Aorta (tissue), 5 donors: ENCODE measurements at regions not wholly inside any gene's neighbourhood (a gene's known extent, or its start where the extent isn't known, plus 50 kb on each side); places are given as distances from the start of the nearest gene placed in this dataset.

Experiments used
- ATAC-seq: fragments of 200-7000 bp; cut with Tn5 transposase; one replicate; pipeline ENCODE4 v1.9.1; 2022; ENCODE audit warnings: moderate library complexity; ENCODE audit not compliant: low FRiP score
- DNase-seq, 2 donors: peaks; one replicate each; pipeline ENCODE4 v3.0.0-alpha.2; 2020
- H3K27ac ChIP-seq, 2 donors: one replicate each; pipeline ENCODE4 v1.5.1; 2013; ENCODE audit warnings: low read length in 2 of 2, mild to moderate bottlenecking in 2 of 2, moderate library complexity in 2 of 2, control low read depth in 1 of 2, inconsistent platforms in 1 of 2, low read depth in 1 of 2
- H3K27me3 ChIP-seq, 2 donors: one replicate each; pipeline ENCODE4 v1.6.1; 2013; ENCODE audit warnings: control low read depth in 1 of 2, low read length in 1 of 2, mild to moderate bottlenecking in 1 of 2, moderate library complexity in 1 of 2; ENCODE audit not compliant: insufficient read depth in 2 of 2, control insufficient read depth in 1 of 2
- H3K36me3 ChIP-seq, 2 donors: one replicate each; pipeline ENCODE4 v1.6.1; 2013; ENCODE audit warnings: control low read depth in 1 of 2, low read length in 1 of 2, mild to moderate bottlenecking in 1 of 2; ENCODE audit not compliant: insufficient read depth in 2 of 2, control insufficient read depth in 1 of 2
- H3K4me1 ChIP-seq, 2 donors: one replicate each; pipeline ENCODE4 v1.6.1; 2013; ENCODE audit warnings: low read length in 2 of 2, control low read depth in 1 of 2, mild to moderate bottlenecking in 1 of 2, moderate library complexity in 1 of 2; ENCODE audit not compliant: insufficient read depth in 2 of 2, control insufficient read depth in 1 of 2
- H3K4me3 ChIP-seq, 2 donors: one replicate each; pipeline ENCODE4 v1.5.1; 2013; ENCODE audit warnings: low read length in 2 of 2, control low read depth in 1 of 2, mild to moderate bottlenecking in 1 of 2
- H3K9me3 ChIP-seq: one replicate; pipeline ENCODE4 v1.6.1; 2013; ENCODE audit warnings: mild to moderate bottlenecking, low read length; ENCODE audit not compliant: control insufficient read depth
- WGBS, 2 donors: extraction: QIAGEN DNeasy Blood & Tissue Kit; methylation state at CpG; one replicate each; pipeline ENCODE4 v1.1.7; 2013; 5-methylcytosine and 5-hydroxymethylcytosine counted together
- intact Hi-C, 2 donors: fragments of 100-400 bp; cut with DNase I; formaldehyde crosslinking; loops; one replicate each; pipeline versions ENCODE4 v1.14.2 to v1.15.0; 2022
- donor health status: healthy with polysubstance abuse.
- donor health status: Bipolar disorder and iron deficiency.
- donor health status: DM: no; HTN: no; CAD: no.
- donor health status: DM: no; HTN: no; CAD: no.
- donor health status: DM: yes; HTN: yes; CAD: no.

- Histone ChIP-seq H3K27ac (no peak overlapping the region), H3K9me3 (no peaks in the 10 kb centered on the region), H3K36me3 (no peaks in the 10 kb centered on the region), H3K4me3 (no peak overlapping the region), H3K27me3 (no peaks in the 10 kb centered on the region), H3K4me1 (no peaks in the 10 kb centered on the region)
- no peak for ATAC-seq
- intact Hi-C loops: no loop called here
- 64 to 68% methylated on average over 11 of the region's 11 CpGs for WGBS, 2 donors
- DNase-seq: no peak
Observed at GRCh38 chr11:62061356-62062222, 62.2 kb upstream of the INCENP start.

- H3K36me3 ChIP-seq: no peaks in the 10 kb centered on the region
- intact Hi-C loops: no loop called here
- WGBS, 2 donors: 85 to 97% methylated on average over 2 of the region's 2 CpGs
- H3K27ac ChIP-seq: no peak overlapping the region
- DNase-seq (no peak), ATAC-seq (no peak)
- H3K27me3 ChIP-seq: no peaks in the 10 kb centered on the region
- H3K9me3 ChIP-seq: no peaks in the 10 kb centered on the region
- no peak overlapping the region for H3K4me3 ChIP-seq
- no peaks in the 10 kb centered on the region for H3K4me1 ChIP-seq
Observed at GRCh38 chr11:62057069-62057468, 66.7 kb upstream of the INCENP start.

DNA sequence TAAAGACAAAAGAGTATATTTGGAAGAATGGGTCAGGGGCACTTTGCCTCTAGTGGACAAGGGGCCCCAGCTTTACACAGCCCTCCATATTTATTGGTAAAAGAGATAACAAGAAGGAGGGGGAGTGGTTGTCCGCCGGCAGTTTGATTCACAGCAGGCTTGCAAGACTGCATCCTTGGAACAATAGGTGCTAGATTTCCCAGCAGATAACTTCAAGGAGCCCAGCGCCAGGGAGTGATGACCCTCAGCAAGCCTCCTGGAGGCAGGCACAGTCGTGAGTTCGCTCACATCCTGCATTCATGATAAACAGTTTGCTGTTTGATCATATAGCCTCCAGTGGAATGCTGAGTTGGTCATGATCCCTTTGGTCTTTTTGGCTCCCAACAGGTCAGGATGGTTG lies 67.8 kb upstream of the INCENP start:
- DNase-seq: no peak
- no peaks in the 10 kb centered on the region for H3K4me1 ChIP-seq
- no peak for ATAC-seq
- H3K9me3 ChIP-seq: no peaks in the 10 kb centered on the region
- intact Hi-C loops: no loop called here
- H3K27ac ChIP-seq: no peak overlapping the region
- H3K36me3 ChIP-seq: no peaks in the 10 kb centered on the region
- H3K4me3 ChIP-seq: no peak overlapping the region
- 61 to 80% methylated on average over 5 of the region's 5 CpGs for WGBS, 2 donors
- H3K27me3 ChIP-seq: no peaks in the 10 kb centered on the region

DNA sequence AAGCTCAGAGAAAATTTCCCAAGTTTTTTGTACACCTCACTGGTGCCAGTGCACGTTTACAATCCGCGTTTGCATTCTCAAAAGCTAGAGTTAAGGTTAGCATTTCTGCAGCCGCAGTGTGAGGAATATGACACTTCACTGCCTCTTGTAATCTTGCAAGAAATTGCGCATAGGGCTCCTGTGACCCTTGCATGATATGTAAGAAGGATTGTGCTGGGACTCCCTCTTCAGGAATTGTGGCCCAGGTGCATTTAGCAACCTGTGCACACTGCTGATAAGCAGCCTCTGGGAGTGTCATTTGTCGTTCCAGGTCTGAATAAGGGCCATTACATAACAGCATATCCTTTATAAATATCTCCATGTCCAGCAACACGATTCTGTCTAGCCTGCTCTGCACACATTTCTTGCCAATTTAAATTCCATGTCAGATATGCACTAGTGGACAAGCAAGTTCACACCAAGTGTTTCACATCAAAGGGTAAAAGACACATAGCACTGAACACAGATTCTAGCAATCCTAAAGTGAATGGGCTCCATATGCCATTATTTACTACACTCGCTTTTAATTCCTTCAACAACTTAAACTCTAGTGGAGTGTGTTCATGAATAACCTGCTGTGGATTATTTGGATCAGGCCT lies 69.2 kb upstream of the INCENP start:
- H3K36me3 ChIP-seq: no peaks in the 10 kb centered on the region
- H3K27ac ChIP-seq: no peak overlapping the region
- no peaks in the 10 kb centered on the region for H3K4me1 ChIP-seq
- no peak for ATAC-seq
- H3K9me3 ChIP-seq: no peaks in the 10 kb centered on the region
- no peak overlapping the region for H3K4me3 ChIP-seq
- intact Hi-C loops: no loop called here
- 59 to 60% methylated on average over 8 of the region's 8 CpGs for WGBS, 2 donors
- no peaks in the 10 kb centered on the region for H3K27me3 ChIP-seq
- no peak for DNase-seq

- WGBS, 2 donors: 92 to 94% methylated on average over 5 of the region's 5 CpGs
Observed at GRCh38 chr11:62054081-62054480, 69.7 kb upstream of the INCENP start.

DNA sequence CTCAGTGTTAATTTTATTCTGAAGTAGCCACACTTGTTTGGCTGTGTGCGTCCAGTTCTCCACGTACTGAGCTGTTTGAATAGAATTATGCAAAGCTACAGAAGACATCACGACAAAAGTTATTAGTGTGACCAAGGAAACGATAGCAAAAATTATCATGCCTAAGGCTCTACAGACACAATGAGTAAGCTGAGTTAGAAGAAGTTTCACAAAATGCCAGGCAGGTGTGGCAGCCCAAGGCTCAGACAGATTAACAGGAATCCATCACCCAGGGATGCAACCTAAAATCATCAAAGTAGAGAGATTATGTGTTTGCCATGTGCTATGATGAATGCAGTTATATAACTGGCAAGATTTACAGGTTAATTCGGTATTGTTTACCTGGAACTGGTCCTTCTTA lies 73.1 kb upstream of the INCENP start:
- no peak for ATAC-seq
- no peak for DNase-seq
- Histone ChIP-seq H3K4me1 (no peaks in the 10 kb centered on the region), H3K27me3 (no peaks in the 10 kb centered on the region), H3K36me3 (no peaks in the 10 kb centered on the region), H3K9me3 (no peaks in the 10 kb centered on the region), H3K27ac (no peak overlapping the region), H3K4me3 (no peak overlapping the region)
- 89 to 92% methylated on average over 5 of the region's 5 CpGs for WGBS, 2 donors
- intact Hi-C loops: no loop called here

More at GRCh38 chr11:62054081-62054480, 69.7 kb upstream of the INCENP start:
- H3K4me1 ChIP-seq: no peaks in the 10 kb centered on the region
- DNase-seq (no peak), ATAC-seq (no peak)
- no peak overlapping the region for H3K4me3 ChIP-seq
- no peaks in the 10 kb centered on the region for H3K9me3 ChIP-seq
- intact Hi-C loops: no loop called here
- H3K27ac ChIP-seq: no peak overlapping the region
- H3K27me3 ChIP-seq: no peaks in the 10 kb centered on the region
- H3K36me3 ChIP-seq: no peaks in the 10 kb centered on the region

GRCh38 chr11:62048100-62048499 lies 75.7 kb upstream of the INCENP start:
- WGBS, 2 donors: 0 to 3% methylated on average over 1 of the region's 1 CpG
- Histone ChIP-seq H3K9me3 (no peaks in the 10 kb centered on the region), H3K4me3 (no peak overlapping the region), H3K4me1 (no peaks in the 10 kb centered on the region), H3K27me3 (no peaks in the 10 kb centered on the region), H3K27ac (no peak overlapping the region), H3K36me3 (no peaks in the 10 kb centered on the region)
- DNase-seq (no peak), ATAC-seq (no peak)
- intact Hi-C loops: no loop called here

GRCh38 chr11:62046568-62047100 lies 77.2 kb upstream of the INCENP start:
- no peaks in the 10 kb centered on the region for H3K27me3 ChIP-seq
- no peaks in the 10 kb centered on the region for H3K36me3 ChIP-seq
- H3K4me3 ChIP-seq: no peak overlapping the region
- intact Hi-C loops: no loop called here
- no peak overlapping the region for H3K27ac ChIP-seq
- 89 to 90% methylated on average over 8 of the region's 8 CpGs for WGBS, 2 donors
- no peaks in the 10 kb centered on the region for H3K9me3 ChIP-seq
- no peaks in the 10 kb centered on the region for H3K4me1 ChIP-seq
- DNase-seq (no peak), ATAC-seq (no peak)
